WI38 (cell line): ENCODE measurements at regions not wholly inside any gene's neighbourhood (a gene's known extent, or its start where the extent isn't known, plus 50 kb on each side); places are given as distances from the start of the nearest gene placed in this dataset.

Experiments
- H3K4me3 ChIP-seq: 2 replicates; pipeline ENCODE4 v1.5.1; 2011; ENCODE audit warnings: low read depth, mild to moderate bottlenecking, control low read depth, low read length
- CTCF ChIP-seq: IDR thresholded peaks from 2 replicates; pipeline ENCODE4 v1.5.1; 2012; ENCODE audit warnings: low read depth, mild to moderate bottlenecking, control low read depth, low read length

- no peak for TF ChIP-seq CTCF
- H3K4me3 ChIP-seq = no peak overlapping the region
Measured at GRCh38 chr9:26753971-26754370, 138.6 kb downstream of the CAAP1 start.

- H3K4me3 ChIP-seq = no peak overlapping the region
- TF ChIP-seq CTCF = no peak
Measured at GRCh38 chr9:26750162-26750561, 142.4 kb downstream of the CAAP1 start.

- TF ChIP-seq CTCF = no peak
- no peak overlapping the region for H3K4me3 ChIP-seq
Measured at GRCh38 chr9:26748449-26749058, 144.0 kb downstream of the CAAP1 start.

GRCh38 chr9:26747611-26748010 lies 145.0 kb downstream of the CAAP1 start:
- no peak for TF ChIP-seq CTCF
- H3K4me3 ChIP-seq = no peak overlapping the region

- H3K4me3 ChIP-seq = no peak overlapping the region
- no peak for TF ChIP-seq CTCF
Measured at GRCh38 chr9:26746357-26747072, 146.1 kb downstream of the CAAP1 start.

- TF ChIP-seq CTCF = no peak
Measured at GRCh38 chr9:26745111-26745510, 147.5 kb downstream of the CAAP1 start.

GRCh38 chr9:26744191-26744965 lies 148.2 kb downstream of the CAAP1 start:
- peak; percentile 29; the same call in 1 of the 2 replicates for TF ChIP-seq CTCF
- H3K4me3 ChIP-seq = no peak overlapping the region

More at GRCh38 chr9:26745111-26745510, 147.5 kb downstream of the CAAP1 start:
- no peak overlapping the region for H3K4me3 ChIP-seq
